ENCODE measurements at regions not wholly inside any gene's neighbourhood (a gene's known extent, or its start where the extent isn't known, plus 50 kb on each side); places are given as distances from the start of the nearest gene placed in this dataset.

DNA sequence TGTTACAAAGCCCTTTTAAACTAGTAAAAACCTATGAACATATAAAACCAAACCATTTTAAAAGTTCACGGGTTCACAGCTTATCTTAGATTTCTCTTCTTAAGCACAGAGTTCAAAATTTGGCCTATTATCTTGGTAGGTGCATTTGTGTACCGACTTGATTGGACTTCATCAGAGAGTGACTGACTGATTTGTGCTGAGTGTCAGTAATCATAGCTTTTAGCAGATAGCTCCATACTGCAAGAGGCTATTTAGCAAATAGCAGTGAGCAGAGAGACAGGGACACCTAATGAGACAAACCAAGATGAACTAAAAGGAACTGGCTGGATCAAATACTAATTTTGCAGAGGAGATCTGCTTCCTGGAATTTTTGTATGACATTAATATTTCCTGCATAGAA is 274.5 kb downstream of the PRR16 start:
- H3K9me3 ChIP-seq, result no peaks in the 10 kb centered on the region
- intact Hi-C loops (cut with DNase I; ENCODE audit: low total_unique reads), result no loop called here
- H3K36me3 ChIP-seq (ENCODE audit: low read depth, missing control alignments), result no peaks in the 10 kb centered on the region
- H3K4me3 ChIP-seq, result no peak overlapping the region
- no peaks in the 10 kb centered on the region for H3K4me1 ChIP-seq
- H3K27ac ChIP-seq, result no peak overlapping the region
- TF ChIP-seq POLR2A (IDR thresholded peaks at IDR 0.05), result no peak
- TF ChIP-seq, protein P1, sequence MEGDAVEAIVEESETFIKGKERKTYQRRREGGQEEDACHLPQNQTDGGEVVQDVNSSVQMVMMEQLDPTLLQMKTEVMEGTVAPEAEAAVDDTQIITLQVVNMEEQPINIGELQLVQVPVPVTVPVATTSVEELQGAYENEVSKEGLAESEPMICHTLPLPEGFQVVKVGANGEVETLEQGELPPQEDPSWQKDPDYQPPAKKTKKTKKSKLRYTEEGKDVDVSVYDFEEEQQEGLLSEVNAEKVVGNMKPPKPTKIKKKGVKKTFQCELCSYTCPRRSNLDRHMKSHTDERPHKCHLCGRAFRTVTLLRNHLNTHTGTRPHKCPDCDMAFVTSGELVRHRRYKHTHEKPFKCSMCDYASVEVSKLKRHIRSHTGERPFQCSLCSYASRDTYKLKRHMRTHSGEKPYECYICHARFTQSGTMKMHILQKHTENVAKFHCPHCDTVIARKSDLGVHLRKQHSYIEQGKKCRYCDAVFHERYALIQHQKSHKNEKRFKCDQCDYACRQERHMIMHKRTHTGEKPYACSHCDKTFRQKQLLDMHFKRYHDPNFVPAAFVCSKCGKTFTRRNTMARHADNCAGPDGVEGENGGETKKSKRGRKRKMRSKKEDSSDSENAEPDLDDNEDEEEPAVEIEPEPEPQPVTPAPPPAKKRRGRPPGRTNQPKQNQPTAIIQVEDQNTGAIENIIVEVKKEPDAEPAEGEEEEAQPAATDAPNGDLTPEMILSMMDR (IDR thresholded peaks at IDR 0.05), result no peak
- H3K27me3 ChIP-seq, result no peaks in the 10 kb centered on the region
- 83 to 93% methylated on average over 2 of the region's 2 CpGs for WGBS, 2 donors
- DNase-seq, result no peak

DNA sequence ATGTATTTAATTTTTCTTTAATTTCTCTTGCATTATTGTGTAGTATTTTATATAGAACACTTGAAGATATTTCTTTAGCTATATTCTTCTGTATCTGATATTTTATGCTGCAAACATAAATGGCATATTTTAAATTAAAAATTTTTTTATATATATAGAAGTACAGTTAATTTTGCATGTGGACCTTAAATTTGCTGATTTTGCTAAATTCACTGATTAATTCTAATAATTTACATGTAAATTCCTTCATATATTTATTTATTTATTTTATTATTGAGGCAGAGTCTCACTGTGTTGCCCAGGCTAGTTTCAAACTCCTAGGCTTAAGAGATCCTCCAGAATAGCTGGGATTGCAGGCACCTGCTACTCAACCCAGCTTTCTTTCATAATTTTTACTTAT is 276.9 kb downstream of the PRR16 start:
- H3K4me3 ChIP-seq, result no peak overlapping the region
- no peaks in the 10 kb centered on the region for H3K4me1 ChIP-seq
- no peaks in the 10 kb centered on the region for H3K27me3 ChIP-seq
- H3K36me3 ChIP-seq (ENCODE audit: low read depth, missing control alignments), result no peaks in the 10 kb centered on the region
- TF ChIP-seq, protein P1 (IDR thresholded peaks at IDR 0.05), result no peak
- no peak for TF ChIP-seq POLR2A (IDR thresholded peaks at IDR 0.05)
- no peak overlapping the region for H3K27ac ChIP-seq
- no peak for DNase-seq
- intact Hi-C loops (cut with DNase I; ENCODE audit: low total_unique reads), result no loop called here
- no peaks in the 10 kb centered on the region for H3K9me3 ChIP-seq

DNA sequence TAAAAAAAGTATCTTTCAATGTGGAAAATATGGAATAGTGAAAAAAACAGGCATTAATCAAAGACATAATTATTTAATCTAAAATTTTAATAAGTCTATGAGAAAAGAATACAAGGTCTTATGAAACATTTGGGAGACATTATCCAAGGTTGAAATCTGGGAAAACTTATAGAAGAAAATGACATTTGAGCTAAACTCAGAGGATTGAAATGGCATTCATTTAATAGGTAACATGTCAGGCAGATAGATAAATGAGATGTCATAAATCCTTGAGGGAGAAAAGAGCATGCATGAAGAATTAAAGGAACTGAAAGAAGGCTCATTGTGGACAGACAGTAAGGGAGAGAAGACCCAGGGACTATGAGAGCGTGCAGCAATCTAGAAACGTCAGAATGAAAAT is 284.4 kb downstream of the PRR16 start:
- WGBS, 2 donors, result 74 to 83% methylated on average over 2 of the region's 2 CpGs
- H3K4me1 ChIP-seq, result no peaks in the 10 kb centered on the region
- intact Hi-C loops (cut with DNase I; ENCODE audit: low total_unique reads), result no loop called here

DNA sequence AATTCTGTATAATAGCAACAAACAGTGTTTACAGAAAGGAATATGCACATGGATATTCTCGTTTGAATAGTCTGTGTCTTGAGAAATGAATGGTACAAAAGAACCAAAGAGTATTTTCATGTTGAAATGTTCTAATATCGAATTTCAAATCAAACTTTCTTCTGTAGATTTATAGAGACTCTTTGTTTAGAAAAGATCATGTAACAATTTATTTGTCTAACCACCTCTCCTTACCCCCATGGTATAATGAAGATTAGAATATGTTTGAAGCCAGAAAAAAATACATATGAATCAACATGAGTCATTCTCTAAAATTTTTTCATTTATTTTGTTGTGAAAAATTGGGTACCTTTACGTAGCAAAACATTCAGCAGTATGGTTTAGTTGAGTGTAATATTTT is 285.6 kb downstream of the PRR16 start:
- H3K27ac ChIP-seq, result no peak overlapping the region
- no peaks in the 10 kb centered on the region for H3K9me3 ChIP-seq
- H3K4me1 ChIP-seq, result no peaks in the 10 kb centered on the region
- no peak for DNase-seq
- H3K36me3 ChIP-seq (ENCODE audit: low read depth, missing control alignments), result no peaks in the 10 kb centered on the region
- no peak overlapping the region for H3K4me3 ChIP-seq
- H3K27me3 ChIP-seq, result no peaks in the 10 kb centered on the region
- intact Hi-C loops (cut with DNase I; ENCODE audit: low total_unique reads), result no loop called here
- TF ChIP-seq, protein P1 (IDR thresholded peaks at IDR 0.05), result no peak
- TF ChIP-seq POLR2A (IDR thresholded peaks at IDR 0.05), result no peak
- WGBS, 2 donors, result 77 to 83% methylated on average over 3 of the region's 3 CpGs

More for the DNA sequence above, 284.4 kb downstream of the PRR16 start:
- H3K27me3 ChIP-seq, result no peaks in the 10 kb centered on the region
- DNase-seq, result no peak
- H3K27ac ChIP-seq, result no peak overlapping the region
- no peak overlapping the region for H3K4me3 ChIP-seq
- H3K36me3 ChIP-seq (ENCODE audit: low read depth, missing control alignments), result no peaks in the 10 kb centered on the region
- TF ChIP-seq POLR2A (IDR thresholded peaks at IDR 0.05), result no peak
- TF ChIP-seq, protein P1 (IDR thresholded peaks at IDR 0.05), result no peak
- no peaks in the 10 kb centered on the region for H3K9me3 ChIP-seq

DNA sequence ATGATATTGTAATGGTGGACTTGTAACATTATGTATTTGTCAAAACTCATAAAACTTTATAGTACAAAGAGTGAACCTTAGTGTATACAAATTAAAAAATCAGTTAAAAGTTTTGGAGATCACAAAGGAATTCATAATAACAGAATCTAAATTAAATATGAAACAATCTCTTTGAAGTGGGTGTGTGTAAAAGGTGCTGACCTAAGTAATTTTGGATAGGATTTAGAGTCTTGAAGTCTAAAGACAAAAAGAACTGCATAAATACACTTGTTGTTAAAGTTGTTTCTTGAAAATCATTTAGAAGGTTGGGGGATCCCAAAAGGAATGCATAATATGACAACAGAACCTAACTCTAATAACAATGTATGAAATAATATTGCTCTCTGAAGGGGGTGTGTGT is 295.5 kb downstream of the PRR16 start:
- H3K9me3 ChIP-seq, result no peaks in the 10 kb centered on the region
- DNase-seq, result no peak
- H3K4me1 ChIP-seq, result no peaks in the 10 kb centered on the region
- intact Hi-C loops (cut with DNase I; ENCODE audit: low total_unique reads), result no loop called here
- TF ChIP-seq, protein P1 (IDR thresholded peaks at IDR 0.05), result no peak
- no peak for TF ChIP-seq POLR2A (IDR thresholded peaks at IDR 0.05)
- H3K36me3 ChIP-seq (ENCODE audit: low read depth, missing control alignments), result no peaks in the 10 kb centered on the region
- H3K27ac ChIP-seq, result no peak overlapping the region
- no peak overlapping the region for H3K4me3 ChIP-seq
- no peaks in the 10 kb centered on the region for H3K27me3 ChIP-seq

All from testis (tissue), 2 donors.